OCI-LY7 (cell line): ENCODE measurements at regions not wholly inside any gene's neighbourhood (a gene's known extent, or its start where the extent isn't known, plus 50 kb on each side); places are given as distances from the start of the nearest gene placed in this dataset.

ENCODE experiments used
- CTCF ChIP-seq: fragments of 200-600 bp; sonication (generic); conservative IDR thresholded peaks from 2 replicates; pipeline ENCODE4 v1.5.1; 2014; ENCODE audit warnings: mild to moderate bottlenecking, antibody characterized with exemption, low read length, moderate library complexity, mixed read lengths
- EZH2phosphoT487 ChIP-seq: fragments of 200-600 bp; sonication (generic); IDR thresholded peaks from 2 replicates; pipeline ENCODE4 v1.6.1; 2018; ENCODE audit warnings: low read depth, borderline replicate concordance, mild to moderate bottlenecking, mixed run types, antibody characterized with exemption, low read length, moderate library complexity, mixed read lengths

- TF ChIP-seq CTCF = no peak
- no peak for TF ChIP-seq EZH2phosphoT487
Observed at GRCh38 chr21:17371450-17371849, 141.4 kb upstream of the CXADR start.
